COLO668 (cell line): ENCODE measurements at regions not wholly inside any gene's neighbourhood (a gene's known extent, or its start where the extent isn't known, plus 50 kb on each side); places are given as distances from the start of the nearest gene placed in this dataset.
"Not testable (repeated sequence)": the region's sequence is repeated elsewhere in the genome, so short reads cannot be mapped to it uniquely, and the experiment has no call there.

Source experiments
- DNase-seq: peaks from one replicate; lab custom pipeline; 2025; ENCODE audit not compliant: unreplicated experiment; lab: John Stamatoyannopoulos, UW

- DNase-seq = no peak
These were observed 165.5 kb upstream of the ATP2B1 start for GRCh38 chr12:89874146-89874545.

GRCh38 chr12:89873745-89874144 lies 165.1 kb upstream of the ATP2B1 start:
- DNase-seq = no peak

- DNase-seq = no peak
These were observed 164.4 kb upstream of the ATP2B1 start for GRCh38 chr12:89872922-89873630.

- DNase-seq = no peak
These were observed 162.0 kb upstream of the ATP2B1 start for GRCh38 chr12:89870413-89871184.

- not testable (repeated sequence) for DNase-seq
These were observed 159.0 kb upstream of the ATP2B1 start for GRCh38 chr12:89867611-89868010.

- no peak for DNase-seq
These were observed 155.8 kb upstream of the ATP2B1 start for GRCh38 chr12:89864411-89864810.

GRCh38 chr12:89863968-89864367 lies 155.3 kb upstream of the ATP2B1 start:
- no peak for DNase-seq

- no peak for DNase-seq
These were observed 154.9 kb upstream of the ATP2B1 start for GRCh38 chr12:89863493-89863938.

GRCh38 chr12:89862511-89863445 lies 154.1 kb upstream of the ATP2B1 start:
- no peak for DNase-seq

- no peak for DNase-seq
These were observed 152.4 kb upstream of the ATP2B1 start for GRCh38 chr12:89861086-89861485.

- no peak for DNase-seq
These were observed 151.0 kb upstream of the ATP2B1 start for GRCh38 chr12:89859508-89860220.

- DNase-seq = no peak
These were observed 150.1 kb upstream of the ATP2B1 start for GRCh38 chr12:89858718-89859117.

- no peak for DNase-seq
These were observed 149.1 kb upstream of the ATP2B1 start for GRCh38 chr12:89857652-89858274.

GRCh38 chr12:89856431-89856830 lies 147.8 kb upstream of the ATP2B1 start:
- no peak for DNase-seq

- DNase-seq = no peak
These were observed 140.1 kb upstream of the ATP2B1 start for GRCh38 chr12:89848732-89849131.

- no peak for DNase-seq
These were observed 137.9 kb upstream of the ATP2B1 start for GRCh38 chr12:89846473-89847055.

GRCh38 chr12:89845767-89846166 lies 137.1 kb upstream of the ATP2B1 start:
- no peak for DNase-seq

GRCh38 chr12:89845366-89845765 lies 136.7 kb upstream of the ATP2B1 start:
- no peak for DNase-seq

- no peak for DNase-seq
These were observed 135.9 kb upstream of the ATP2B1 start for GRCh38 chr12:89844539-89844938.
